Cardiac fibroblast (primary cell): ENCODE measurements at regions not wholly inside any gene's neighbourhood (a gene's known extent, or its start where the extent isn't known, plus 50 kb on each side); places are given as distances from the start of the nearest gene placed in this dataset.

Experiments
- DNase-seq, 2 donors: peaks; one replicate each; pipeline versions ENCODE4 v3.0.0 to v3.0.0-alpha.2; 2010; ENCODE audit warnings: low read depth in 2 of 2
- H3K4me3 ChIP-seq, 2 donors: replicated peaks in 1 of 2; 1 replicate in 1 of 2; 2 replicates in 1 of 2; pipeline ENCODE4 v1.5.1; 2011; ENCODE audit warnings: low read depth in 2 of 2, low read length in 2 of 2, mild to moderate bottlenecking in 2 of 2, moderate library complexity in 1 of 2
- TF ChIP-seq, protein P1 (sequence below): IDR thresholded peaks from one replicate; pipeline ENCODE4 v1.5.1; 2011; ENCODE audit warnings: low read depth, mild to moderate bottlenecking, low read length, inconsistent platforms

- TF ChIP-seq, protein P1, sequence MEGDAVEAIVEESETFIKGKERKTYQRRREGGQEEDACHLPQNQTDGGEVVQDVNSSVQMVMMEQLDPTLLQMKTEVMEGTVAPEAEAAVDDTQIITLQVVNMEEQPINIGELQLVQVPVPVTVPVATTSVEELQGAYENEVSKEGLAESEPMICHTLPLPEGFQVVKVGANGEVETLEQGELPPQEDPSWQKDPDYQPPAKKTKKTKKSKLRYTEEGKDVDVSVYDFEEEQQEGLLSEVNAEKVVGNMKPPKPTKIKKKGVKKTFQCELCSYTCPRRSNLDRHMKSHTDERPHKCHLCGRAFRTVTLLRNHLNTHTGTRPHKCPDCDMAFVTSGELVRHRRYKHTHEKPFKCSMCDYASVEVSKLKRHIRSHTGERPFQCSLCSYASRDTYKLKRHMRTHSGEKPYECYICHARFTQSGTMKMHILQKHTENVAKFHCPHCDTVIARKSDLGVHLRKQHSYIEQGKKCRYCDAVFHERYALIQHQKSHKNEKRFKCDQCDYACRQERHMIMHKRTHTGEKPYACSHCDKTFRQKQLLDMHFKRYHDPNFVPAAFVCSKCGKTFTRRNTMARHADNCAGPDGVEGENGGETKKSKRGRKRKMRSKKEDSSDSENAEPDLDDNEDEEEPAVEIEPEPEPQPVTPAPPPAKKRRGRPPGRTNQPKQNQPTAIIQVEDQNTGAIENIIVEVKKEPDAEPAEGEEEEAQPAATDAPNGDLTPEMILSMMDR = no peak
- no peak overlapping the region for H3K4me3 ChIP-seq
- no peak for DNase-seq
These were observed 312.1 kb downstream of the TFAP2C start for GRCh38 chr20:56941101-56941686.

- no peak for DNase-seq
- no peak overlapping the region for H3K4me3 ChIP-seq
- TF ChIP-seq, protein P1 = no peak
These were observed 315.1 kb downstream of the TFAP2C start for GRCh38 chr20:56943946-56944945.

GRCh38 chr20:56945057-56945456 is 316.0 kb downstream of the TFAP2C start:
- TF ChIP-seq, protein P1 = no peak

GRCh38 chr20:56945901-56946300 is 316.8 kb downstream of the TFAP2C start:
- no peak for DNase-seq
- TF ChIP-seq, protein P1 = no peak
- H3K4me3 ChIP-seq = no peak overlapping the region

More at GRCh38 chr20:56945057-56945456, 316.0 kb downstream of the TFAP2C start:
- no peak for DNase-seq
- no peak overlapping the region for H3K4me3 ChIP-seq

GRCh38 chr20:56949318-56949717 is 317.1 kb downstream of the BMP7 start:
- TF ChIP-seq, protein P1 = no peak
- H3K4me3 ChIP-seq = no peak overlapping the region
- DNase-seq = no peak

GRCh38 chr20:56952258-56953047 is 314.0 kb downstream of the BMP7 start:
- TF ChIP-seq, protein P1 = no peak
- DNase-seq = no peak
- H3K4me3 ChIP-seq = no peak overlapping the region
